Lower leg skin (tissue), 4 donors: ENCODE measurements at regions not wholly inside any gene's neighbourhood (a gene's known extent, or its start where the extent isn't known, plus 50 kb on each side); places are given as distances from the start of the nearest gene placed in this dataset.

ENCODE experiments used
- DNase-seq, 2 donors: peaks; one replicate each; pipeline ENCODE4 v3.0.0-alpha.2; 2019; ENCODE audit warnings: low spot score in 2 of 2
- H3K4me3 ChIP-seq: fragments of 200-600 bp; sonication (generic); 2 replicates; pipeline ENCODE4 v1.5.1; 2017; ENCODE audit warnings: mild to moderate bottlenecking, low read depth; ENCODE audit not compliant: poor library complexity, severe bottlenecking
- CTCF ChIP-seq, 3 donors: fragments of 450-650 bp; IDR thresholded peaks; one replicate each; pipeline ENCODE4 v1.5.1; 2016; ENCODE audit warnings: antibody characterized with exemption in 3 of 3, mild to moderate bottlenecking in 3 of 3, moderate library complexity in 2 of 3
- POLR2A ChIP-seq, 2 donors: fragments of 450-650 bp; IDR thresholded peaks; one replicate each; pipeline ENCODE4 v1.6.1; 2016 to 2017; ENCODE audit warnings: antibody characterized with exemption in 2 of 2, mild to moderate bottlenecking in 1 of 2, moderate library complexity in 1 of 2
- WGBS, 2 donors: methylation state at CpG; one replicate each; pipeline ENCODE4 v1.1.5; 2018; 5-methylcytosine and 5-hydroxymethylcytosine counted together
- intact Hi-C: fragments of 100-400 bp; cut with DNase I; formaldehyde crosslinking; loops from one replicate; pipeline ENCODE4 v1.15.0; 2023; ENCODE audit warnings: low total_unique reads

- intact Hi-C loops: no loop called here
- no peak for DNase-seq
- no peak for TF ChIP-seq POLR2A (IDR thresholded peaks at IDR 0.05)
- TF ChIP-seq CTCF (IDR thresholded peaks at IDR 0.05): no peak
- 77 to 78% methylated on average over 9 of the region's 9 CpGs for WGBS, 2 donors
- H3K4me3 ChIP-seq: no peak overlapping the region
These were observed 234.6 kb downstream of the EBLN2 start for GRCh38 chr3:73295876-73296635.

GRCh38 chr3:73296859-73297258, 235.4 kb downstream of the EBLN2 start:
- TF ChIP-seq POLR2A (IDR thresholded peaks at IDR 0.05): no peak
- TF ChIP-seq CTCF (IDR thresholded peaks at IDR 0.05): no peak
- intact Hi-C loops: no loop called here
- no peak overlapping the region for H3K4me3 ChIP-seq
- DNase-seq: no peak
- WGBS, 2 donors: 68 to 83% methylated on average over 5 of the region's 5 CpGs

- no peak overlapping the region for H3K4me3 ChIP-seq
- 73 to 74% methylated on average over 11 of the region's 11 CpGs for WGBS, 2 donors
- intact Hi-C loops: no loop called here
- no peak for TF ChIP-seq POLR2A (IDR thresholded peaks at IDR 0.05)
- no peak for TF ChIP-seq CTCF (IDR thresholded peaks at IDR 0.05)
- DNase-seq: no peak
These were observed 237.1 kb downstream of the EBLN2 start for GRCh38 chr3:73298243-73299183.

DNA sequence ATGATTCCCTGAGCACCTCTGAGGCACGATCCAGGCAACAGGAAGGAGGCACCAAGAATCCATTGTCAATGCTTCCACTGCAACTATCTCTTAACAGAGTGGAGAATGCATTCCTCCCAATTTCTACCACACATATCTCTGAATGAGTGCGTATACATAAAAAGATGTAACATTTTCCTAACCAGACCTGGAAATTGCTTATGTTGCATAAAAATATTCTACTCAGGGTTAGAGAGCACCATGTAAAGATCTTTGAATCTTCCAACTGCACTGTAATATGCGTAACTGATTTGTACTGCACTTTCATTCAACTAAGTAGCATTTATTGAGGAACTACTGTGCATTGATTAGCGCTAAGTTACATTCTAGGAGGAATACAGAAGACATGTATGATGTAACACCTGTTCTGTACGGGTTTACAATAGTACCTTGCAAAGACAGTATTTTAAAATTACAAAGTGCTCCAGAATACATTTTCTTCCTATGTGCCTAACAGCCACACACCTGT, 237.8 kb downstream of the EBLN2 start:
- intact Hi-C loops: no loop called here
- no peak overlapping the region for H3K4me3 ChIP-seq
- no peak for TF ChIP-seq POLR2A (IDR thresholded peaks at IDR 0.05)
- no peak for DNase-seq
- 80 to 81% methylated on average over 5 of the region's 5 CpGs for WGBS, 2 donors

DNA sequence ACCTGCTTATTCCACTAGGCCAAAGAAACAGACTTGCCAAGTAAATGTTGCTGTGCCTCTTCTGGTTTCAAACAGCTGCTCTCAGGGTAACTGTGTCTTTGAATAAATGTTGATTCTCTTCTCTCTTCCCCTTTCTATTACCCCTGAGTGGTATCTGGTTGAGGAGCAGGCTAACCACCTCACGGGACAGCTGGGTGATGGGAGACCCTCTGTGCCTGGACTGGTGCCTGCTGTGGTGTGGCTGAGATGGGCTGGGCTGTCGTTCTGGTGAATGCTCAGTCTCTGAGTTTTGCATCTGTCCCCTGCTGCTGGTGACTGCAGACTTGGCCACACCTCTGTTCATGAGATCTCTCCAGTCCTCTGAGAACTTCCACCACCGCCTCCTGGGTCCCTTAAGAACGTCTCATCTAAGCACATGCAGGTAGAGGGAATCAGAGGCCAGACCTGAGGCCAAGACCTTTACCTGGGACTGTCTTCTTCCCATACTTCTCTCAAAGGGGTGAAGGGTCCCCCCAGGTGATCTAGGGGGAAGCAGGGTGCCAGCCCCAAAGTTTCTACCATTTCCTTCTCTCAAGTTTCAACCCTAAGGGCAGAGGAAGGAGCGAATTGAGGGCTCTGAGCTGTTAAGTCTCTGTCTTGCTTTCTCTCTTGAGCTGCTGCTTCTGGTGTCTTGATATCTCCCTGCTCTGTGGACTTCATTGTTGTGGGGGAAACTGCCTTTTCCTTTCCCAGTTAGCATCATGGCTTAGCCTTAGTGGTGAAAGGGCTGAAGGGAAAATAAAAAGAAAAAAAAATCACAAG, 252.9 kb downstream of the EBLN2 start:
- H3K4me3 ChIP-seq: no peak overlapping the region
- intact Hi-C loops: no loop called here
- no peak for DNase-seq
- WGBS, 2 donors: 79 to 86% methylated on average over 5 of the region's 5 CpGs
- no peak for TF ChIP-seq CTCF (IDR thresholded peaks at IDR 0.05)
- TF ChIP-seq POLR2A (IDR thresholded peaks at IDR 0.05): no peak
